ENCODE measurements at regions not wholly inside any gene's neighbourhood (a gene's known extent, or its start where the extent isn't known, plus 50 kb on each side); places are given as distances from the start of the nearest gene placed in this dataset.
A peak's percentile ranks its signal among the peaks of the same experiment; 100 is the strongest.

GRCh38 chr1:5405263-5405662, 587.0 kb downstream of the NPHP4 start:
- no peaks in the 10 kb centered on the region for H3K9me3 Mint-ChIP-seq
- no peaks in the 10 kb centered on the region for H3K4me1 Mint-ChIP-seq
- no peaks in the 10 kb centered on the region for H3K36me3 Mint-ChIP-seq (ENCODE audit: low read depth)
- ATAC-seq: no peak
- no peaks in the 10 kb centered on the region for H3K27me3 Mint-ChIP-seq
- no peak overlapping the region for H3K4me3 Mint-ChIP-seq
- no peak for DNase-seq
- no peak overlapping the region for H3K27ac Mint-ChIP-seq

GRCh38 chr1:5404412-5405203, 587.6 kb downstream of the NPHP4 start:
- Mint-ChIP-seq H3K27me3 (no peaks in the 10 kb centered on the region), H3K27ac (no peak overlapping the region), H3K36me3 (ENCODE audit: low read depth) (no peaks in the 10 kb centered on the region), H3K4me1 (peaks cover 2% of the 10 kb centered on the region), H3K9me3 (no peaks in the 10 kb centered on the region), H3K4me3 (no peak overlapping the region)
- ATAC-seq (no peak), DNase-seq (no peak)

- no peak overlapping the region for H3K27ac Mint-ChIP-seq
- no peaks in the 10 kb centered on the region for H3K36me3 Mint-ChIP-seq (ENCODE audit: low read depth)
- no peak for DNase-seq
- H3K27me3 Mint-ChIP-seq: no peaks in the 10 kb centered on the region
- ATAC-seq: no peak
- no peaks in the 10 kb centered on the region for H3K9me3 Mint-ChIP-seq
- H3K4me1 Mint-ChIP-seq: peaks cover 2% of the 10 kb centered on the region
- no peak overlapping the region for H3K4me3 Mint-ChIP-seq
These were observed 588.3 kb downstream of the NPHP4 start for GRCh38 chr1:5403935-5404334.

GRCh38 chr1:5402618-5403017, 589.6 kb downstream of the NPHP4 start:
- ATAC-seq (no peak), DNase-seq (no peak)
- H3K27me3 Mint-ChIP-seq: no peaks in the 10 kb centered on the region
- H3K4me3 Mint-ChIP-seq: no peak overlapping the region
- H3K9me3 Mint-ChIP-seq: no peaks in the 10 kb centered on the region
- H3K27ac Mint-ChIP-seq: no peak overlapping the region
- H3K36me3 Mint-ChIP-seq (ENCODE audit: low read depth): no peaks in the 10 kb centered on the region
- peaks cover 2% of the 10 kb centered on the region for H3K4me1 Mint-ChIP-seq

- H3K36me3 Mint-ChIP-seq (ENCODE audit: low read depth): no peaks in the 10 kb centered on the region
- no peak overlapping the region for H3K4me3 Mint-ChIP-seq
- peaks cover 2% of the 10 kb centered on the region for H3K4me1 Mint-ChIP-seq
- ATAC-seq (no peak), DNase-seq (no peak)
- no peaks in the 10 kb centered on the region for H3K27me3 Mint-ChIP-seq
- H3K27ac Mint-ChIP-seq: no peak overlapping the region
- H3K9me3 Mint-ChIP-seq: no peaks in the 10 kb centered on the region
These were observed 592.5 kb downstream of the NPHP4 start for GRCh38 chr1:5399771-5400170.

- Mint-ChIP-seq H3K9me3 (no peaks in the 10 kb centered on the region), H3K4me1 (peaks cover 4% of the 10 kb centered on the region), H3K27ac (no peak overlapping the region), H3K4me3 (no peak overlapping the region), H3K27me3 (no peaks in the 10 kb centered on the region), H3K36me3 (ENCODE audit: low read depth) (no peaks in the 10 kb centered on the region)
- ATAC-seq: no peak
- DNase-seq: no peak
These were observed 595.6 kb downstream of the NPHP4 start for GRCh38 chr1:5396593-5396992.

- Mint-ChIP-seq H3K4me1 (peaks cover 20% of the 10 kb centered on the region), H3K36me3 (ENCODE audit: low read depth) (no peaks in the 10 kb centered on the region), H3K27me3 (no peaks in the 10 kb centered on the region), H3K27ac (no peak overlapping the region), H3K4me3 (no peak overlapping the region), H3K9me3 (no peaks in the 10 kb centered on the region)
- ATAC-seq (no peak), DNase-seq (no peak)
These were observed 598.1 kb downstream of the NPHP4 start for GRCh38 chr1:5394111-5394510.

- DNase-seq: no peak
- Mint-ChIP-seq H3K4me3 (no peak overlapping the region), H3K27ac (no peak overlapping the region), H3K27me3 (no peaks in the 10 kb centered on the region), H3K36me3 (ENCODE audit: low read depth) (no peaks in the 10 kb centered on the region), H3K4me1 (peaks cover 25% of the 10 kb centered on the region), H3K9me3 (no peaks in the 10 kb centered on the region)
- ATAC-seq: no peak
These were observed 598.6 kb downstream of the NPHP4 start for GRCh38 chr1:5393603-5394002.

- DNase-seq (no peak), ATAC-seq (no peak)
- no peaks in the 10 kb centered on the region for H3K9me3 Mint-ChIP-seq
- H3K4me3 Mint-ChIP-seq: no peak overlapping the region
- H3K4me1 Mint-ChIP-seq: peaks cover 30% of the 10 kb centered on the region
- no peaks in the 10 kb centered on the region for H3K36me3 Mint-ChIP-seq (ENCODE audit: low read depth)
- H3K27ac Mint-ChIP-seq: no peak overlapping the region
- no peaks in the 10 kb centered on the region for H3K27me3 Mint-ChIP-seq
These were observed 599.1 kb downstream of the NPHP4 start for GRCh38 chr1:5393146-5393545.

- Mint-ChIP-seq H3K36me3 (ENCODE audit: low read depth) (no peaks in the 10 kb centered on the region), H3K4me3 (no peak overlapping the region), H3K27me3 (no peaks in the 10 kb centered on the region), H3K27ac (no peak overlapping the region), H3K4me1 (peaks cover 31% of the 10 kb centered on the region), H3K9me3 (no peaks in the 10 kb centered on the region)
- no peak for DNase-seq
- no peak for ATAC-seq
These were observed 600.5 kb downstream of the NPHP4 start for GRCh38 chr1:5391725-5392124.

GRCh38 chr1:5390504-5390903, 601.7 kb downstream of the NPHP4 start:
- H3K4me3 Mint-ChIP-seq: no peak overlapping the region
- no peaks in the 10 kb centered on the region for H3K27me3 Mint-ChIP-seq
- no peaks in the 10 kb centered on the region for H3K36me3 Mint-ChIP-seq (ENCODE audit: low read depth)
- ATAC-seq (peak; percentile 25), DNase-seq (peak; percentile 22)
- H3K27ac Mint-ChIP-seq: no peak overlapping the region
- peaks cover 31% of the 10 kb centered on the region for H3K4me1 Mint-ChIP-seq
- no peaks in the 10 kb centered on the region for H3K9me3 Mint-ChIP-seq

- Mint-ChIP-seq H3K4me3 (peak overlapping the region; percentile 45), H3K27ac (no peak overlapping the region), H3K36me3 (ENCODE audit: low read depth) (no peaks in the 10 kb centered on the region), H3K9me3 (no peaks in the 10 kb centered on the region), H3K4me1 (peaks cover 31% of the 10 kb centered on the region), H3K27me3 (no peaks in the 10 kb centered on the region)
- DNase-seq (peak; percentile 7), ATAC-seq (peak; percentile 68)
These were observed 602.9 kb downstream of the NPHP4 start for GRCh38 chr1:5389101-5389885.

GRCh38 chr1:5388622-5389021, 603.6 kb downstream of the NPHP4 start:
- H3K4me1 Mint-ChIP-seq: peaks cover 30% of the 10 kb centered on the region
- DNase-seq (no peak), ATAC-seq (peak; percentile 47)
- H3K36me3 Mint-ChIP-seq (ENCODE audit: low read depth): no peaks in the 10 kb centered on the region
- H3K27me3 Mint-ChIP-seq: no peaks in the 10 kb centered on the region
- H3K27ac Mint-ChIP-seq: no peak overlapping the region
- no peaks in the 10 kb centered on the region for H3K9me3 Mint-ChIP-seq
- H3K4me3 Mint-ChIP-seq: peak overlapping the region; percentile 45

GRCh38 chr1:5386371-5386770, 605.9 kb downstream of the NPHP4 start:
- DNase-seq: no peak
- H3K27me3 Mint-ChIP-seq: no peaks in the 10 kb centered on the region
- peaks cover 29% of the 10 kb centered on the region for H3K4me1 Mint-ChIP-seq

GRCh38 chr1:5385956-5386355, 606.3 kb downstream of the NPHP4 start:
- DNase-seq (no peak), ATAC-seq (no peak)
- Mint-ChIP-seq H3K36me3 (ENCODE audit: low read depth) (no peaks in the 10 kb centered on the region), H3K9me3 (no peaks in the 10 kb centered on the region), H3K27me3 (no peaks in the 10 kb centered on the region), H3K4me3 (no peak overlapping the region), H3K27ac (no peak overlapping the region), H3K4me1 (peaks cover 29% of the 10 kb centered on the region)

More at GRCh38 chr1:5386371-5386770, 605.9 kb downstream of the NPHP4 start:
- no peaks in the 10 kb centered on the region for H3K9me3 Mint-ChIP-seq
- no peak for ATAC-seq
- no peaks in the 10 kb centered on the region for H3K36me3 Mint-ChIP-seq (ENCODE audit: low read depth)
- no peak overlapping the region for H3K27ac Mint-ChIP-seq
- no peak overlapping the region for H3K4me3 Mint-ChIP-seq
